ENCODE measurements at regions not wholly inside any gene's neighbourhood (a gene's known extent, or its start where the extent isn't known, plus 50 kb on each side); places are given as distances from the start of the nearest gene placed in this dataset.
"Not testable (repeated sequence)": the region's sequence is repeated elsewhere in the genome, so short reads cannot be mapped to it uniquely, and the experiment has no call there.

GRCh38 chrX:134045372-134045771, 60.0 kb upstream of the GPC3 start:
- not testable (repeated sequence) for DNase-seq

GRCh38 chrX:134067107-134067506, 81.7 kb upstream of the GPC3 start:
- not testable (repeated sequence) for DNase-seq

- DNase-seq = not testable (repeated sequence)
Observed at GRCh38 chrX:134071899-134072298, 86.5 kb upstream of the GPC3 start.

- no peak for DNase-seq
Observed at GRCh38 chrX:134073341-134073740, 87.9 kb upstream of the GPC3 start.

- DNase-seq = no peak
Observed at GRCh38 chrX:134074151-134074550, 88.8 kb upstream of the GPC3 start.

- DNase-seq = no peak
Observed at GRCh38 chrX:134075894-134076718, 90.7 kb upstream of the GPC3 start.

- DNase-seq = no peak
Observed at GRCh38 chrX:134095366-134095765, 110.0 kb upstream of the GPC3 start.

GRCh38 chrX:134101636-134102035, 116.2 kb upstream of the GPC3 start:
- DNase-seq = no peak

- no peak for DNase-seq
Observed at GRCh38 chrX:134115270-134115669, 121.7 kb upstream of the CCDC160 start.

GRCh38 chrX:134137341-134137740, 99.6 kb upstream of the CCDC160 start:
- no peak for DNase-seq

GRCh38 chrX:134139090-134139489, 97.9 kb upstream of the CCDC160 start:
- DNase-seq = no peak

GRCh38 chrX:134144231-134144630, 92.8 kb upstream of the CCDC160 start:
- no peak for DNase-seq

GRCh38 chrX:134146493-134146892, 90.5 kb upstream of the CCDC160 start:
- DNase-seq = no peak

- DNase-seq = no peak
Observed at GRCh38 chrX:134148172-134148692, 88.8 kb upstream of the CCDC160 start.

- no peak for DNase-seq
Observed at GRCh38 chrX:134158821-134159512, 78.0 kb upstream of the CCDC160 start.

- DNase-seq = no peak
Observed at GRCh38 chrX:134161162-134161561, 75.8 kb upstream of the CCDC160 start.

- DNase-seq = no peak
Observed at GRCh38 chrX:134162032-134162431, 75.0 kb upstream of the CCDC160 start.

GRCh38 chrX:134163836-134164235, 73.1 kb upstream of the CCDC160 start:
- DNase-seq = no peak

GRCh38 chrX:134167591-134168203, 69.3 kb upstream of the CCDC160 start:
- no peak for DNase-seq

- peak; percentile 64 for DNase-seq
Observed at GRCh38 chrX:134171661-134172587, 65.1 kb upstream of the CCDC160 start.

- DNase-seq = peak; percentile 57
Observed at GRCh38 chrX:134172588-134173259, 64.3 kb upstream of the CCDC160 start.

Measured in islet precursor cell (in vitro differentiated cells).